ENCODE measurements at regions not wholly inside any gene's neighbourhood (a gene's known extent, or its start where the extent isn't known, plus 50 kb on each side); places are given as distances from the start of the nearest gene placed in this dataset.

DNA sequence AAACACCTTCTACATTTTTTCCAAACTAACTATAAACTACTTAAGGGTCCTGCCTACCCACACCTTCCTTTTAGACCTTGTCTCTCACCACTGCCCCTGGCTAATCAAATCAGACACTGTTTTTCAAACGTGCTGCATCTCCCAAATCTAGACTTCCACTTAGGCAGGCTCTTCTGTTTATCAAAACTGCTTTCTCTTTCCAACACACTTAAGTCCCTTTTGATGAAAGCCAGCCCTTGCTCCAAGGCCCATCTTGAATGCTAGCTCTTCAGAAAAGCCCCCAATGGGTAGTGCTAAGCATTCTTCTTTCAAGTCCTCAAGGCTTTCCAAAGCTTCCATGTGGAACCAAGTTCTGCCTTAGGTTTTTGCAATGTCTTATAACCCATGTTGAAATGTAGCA is 888.3 kb downstream of the TUSC7 start:
- ATAC-seq (no peak), FAIRE-seq (no peak), DNase-seq (ENCODE audit: extremely low read depth in 1 of 4, low spot score in 3 of 4) (no peak)
- H3K9ac ChIP-seq (ENCODE audit: insufficient read depth in 1 of 2, low read depth in 2 of 2, low read length in 2 of 2), result no peak overlapping the region
- no peaks in the 10 kb centered on the region for H4K20me1 ChIP-seq (replicated peaks; ENCODE audit: control insufficient read depth, insufficient read depth, low read length)
- in situ Hi-C loops (cut with MboI) (no loop called here), intact Hi-C loops (cut with micrococcal nuclease) (no loop called here)
- no peak overlapping the region for H3K27ac ChIP-seq (ENCODE audit: extremely low read depth, low read depth, low read length)
- 0% methylated on average over 1 of the region's 1 CpG for WGBS (ENCODE audit: insufficient coverage, low coverage, missing lambda C conversion rate)
- H2AFZ ChIP-seq (ENCODE audit: low read depth, low read length), result no peak overlapping the region
- BruUV-seq (replicated peaks), result no TSS peak
- no peaks in the 10 kb centered on the region for H3K9me1 ChIP-seq (ENCODE audit: control insufficient read depth, insufficient read depth, low read length)
- no peaks in the 10 kb centered on the region for H3K36me3 ChIP-seq (ENCODE audit: control insufficient read depth, insufficient read depth, low read length)
- H3K4me3 ChIP-seq, result no peak overlapping the region
- no peaks in the 10 kb centered on the region for H3K4me1 ChIP-seq (replicated peaks in 1 of 2; ENCODE audit: control insufficient read depth in 2 of 2, insufficient read depth in 2 of 2, low read length in 2 of 2)
- TF ChIP-seq HOMEZ (CRISPR knock-in tag; IDR thresholded peaks at IDR 0.05), result no peak
- no peak for TF ChIP-seq GTF2A2 (tag; IDR thresholded peaks at IDR 0.05)
- TF ChIP-seq HDAC6 (IDR thresholded peaks at IDR 0.05; ENCODE audit: low read depth, low read length), result no peak
- ChIA-PET POLR2A (no interaction called here), CTCF (ENCODE audit: low intra/inter-chr PET ratio) (no interaction called here)
- H3K9me3 ChIP-seq (replicated peaks; ENCODE audit: control insufficient read depth, insufficient read depth, low read depth, low read length), result no peaks in the 10 kb centered on the region
- H3K79me2 ChIP-seq (ENCODE audit: control insufficient read depth, insufficient read depth, low read length), result no peaks in the 10 kb centered on the region
- no peaks in the 10 kb centered on the region for H3K27me3 ChIP-seq (ENCODE audit: control insufficient read depth in 2 of 2, insufficient read depth in 2 of 2, low read length in 2 of 2)
- H3K4me2 ChIP-seq (ENCODE audit: insufficient read depth, low read length), result no peak overlapping the region

- ChIA-PET CTCF (ENCODE audit: low intra/inter-chr PET ratio) (no interaction called here), POLR2A (no interaction called here)
- Histone ChIP-seq H3K27ac (ENCODE audit: extremely low read depth, low read depth, low read length) (no peak overlapping the region), H3K9me1 (ENCODE audit: control insufficient read depth, insufficient read depth, low read length) (no peaks in the 10 kb centered on the region), H3K4me2 (ENCODE audit: insufficient read depth, low read length) (no peak overlapping the region), H3K9me3 (replicated peaks; ENCODE audit: control insufficient read depth, insufficient read depth, low read depth, low read length) (no peaks in the 10 kb centered on the region), H2AFZ (ENCODE audit: low read depth, low read length) (no peak overlapping the region), H3K4me3 (no peak overlapping the region), H4K20me1 (replicated peaks; ENCODE audit: control insufficient read depth, insufficient read depth, low read length) (no peaks in the 10 kb centered on the region), H3K4me1 (replicated peaks in 1 of 2; ENCODE audit: control insufficient read depth in 2 of 2, insufficient read depth in 2 of 2, low read length in 2 of 2) (no peaks in the 10 kb centered on the region), H3K9ac (ENCODE audit: insufficient read depth in 1 of 2, low read depth in 2 of 2, low read length in 2 of 2) (no peak overlapping the region), H3K27me3 (ENCODE audit: control insufficient read depth in 2 of 2, insufficient read depth in 2 of 2, low read length in 2 of 2) (no peaks in the 10 kb centered on the region), H3K36me3 (ENCODE audit: control insufficient read depth, insufficient read depth, low read length) (no peaks in the 10 kb centered on the region), H3K79me2 (ENCODE audit: control insufficient read depth, insufficient read depth, low read length) (no peaks in the 10 kb centered on the region)
- ATAC-seq, result no peak
- DNase-seq (ENCODE audit: extremely low read depth in 1 of 4, low spot score in 3 of 4), result no peak
- no peak for FAIRE-seq
- intact Hi-C loops (cut with micrococcal nuclease) (no loop called here), in situ Hi-C loops (cut with MboI) (no loop called here)
- BruUV-seq (replicated peaks), result no TSS peak
- WGBS (ENCODE audit: insufficient coverage, low coverage, missing lambda C conversion rate), result 0% methylated on average over 3 of the region's 3 CpGs
- TF ChIP-seq YY1 (IDR thresholded peaks at IDR 0.05; ENCODE audit: borderline replicate concordance in 1 of 3, control insufficient read depth in 1 of 3, extremely low read depth in 1 of 3, insufficient read depth in 3 of 3, insufficient read length in 1 of 3, insufficient replicate concordance in 2 of 3, low read depth in 1 of 3, low read length in 2 of 3) (no peak), JUN (IDR thresholded peaks at IDR 0.05; ENCODE audit: borderline replicate concordance, low read depth, low read length) (no peak), JUN (CRISPR knock-in tag; IDR thresholded peaks at IDR 0.05; ENCODE audit: borderline replicate concordance) (no peak), E2F5 (CRISPR knock-in tag; IDR thresholded peaks at IDR 0.05) (no peak), ZNF253 (CRISPR knock-in tag; conservative IDR thresholded peaks at IDR 0.05) (no peak), MBD2 (IDR thresholded peaks at IDR 0.05; ENCODE audit: borderline replicate concordance, low read depth) (no peak), ZNF766 (CRISPR knock-in tag; conservative IDR thresholded peaks at IDR 0.05) (no peak), RBFOX2 (IDR thresholded peaks at IDR 0.05; ENCODE audit: low read depth, low read length) (no peak), CREB3 (tag; conservative IDR thresholded peaks at IDR 0.05; ENCODE audit: low read depth) (no peak), DNMT1 (IDR thresholded peaks at IDR 0.05) (no peak)
These were observed 890.5 kb downstream of the TUSC7 start for GRCh38 chr3:117600112-117600511.

Measured in K562 (cell line).